Ishikawa (cell line): ENCODE measurements at regions not wholly inside any gene's neighbourhood (a gene's known extent, or its start where the extent isn't known, plus 50 kb on each side); places are given as distances from the start of the nearest gene placed in this dataset.

Experiments used
- CEBPB ChIP-seq: IDR thresholded peaks from 2 replicates; pipeline ENCODE4 v1.6.1; 2012
- CREB1 ChIP-seq: IDR thresholded peaks from 2 replicates; pipeline ENCODE4 v1.6.1; 2012; ENCODE audit warnings: low read depth
- EGR1 ChIP-seq: IDR thresholded peaks from 2 replicates; pipeline ENCODE4 v1.6.1; 2012
- EP300 ChIP-seq: IDR thresholded peaks from 2 replicates; pipeline ENCODE4 v1.6.1; 2012; ENCODE audit warnings: borderline replicate concordance
- FOXM1 ChIP-seq: IDR thresholded peaks from 2 replicates; pipeline ENCODE4 v1.6.1; 2012; ENCODE audit warnings: low read depth, borderline replicate concordance
- MAX ChIP-seq: IDR thresholded peaks from 2 replicates; pipeline ENCODE4 v1.6.1; 2012
- NFIC ChIP-seq: IDR thresholded peaks from 2 replicates; pipeline ENCODE4 v1.6.1; 2012
- RAD21 ChIP-seq: IDR thresholded peaks from 2 replicates; pipeline ENCODE4 v1.6.1; 2012; ENCODE audit warnings: low read depth
- REST ChIP-seq: IDR thresholded peaks from 2 replicates; pipeline ENCODE4 v1.6.1; 2012; ENCODE audit warnings: low read depth, mild to moderate bottlenecking
- TAF1 ChIP-seq: IDR thresholded peaks from 2 replicates; pipeline ENCODE4 v1.6.1; 2012; ENCODE audit warnings: low read depth, mild to moderate bottlenecking
- TCF12 ChIP-seq: IDR thresholded peaks from 2 replicates; pipeline ENCODE4 v1.6.1; 2012; ENCODE audit warnings: low read depth
- TEAD4 ChIP-seq: IDR thresholded peaks from 2 replicates; pipeline ENCODE4 v1.6.1; 2012
- USF1 ChIP-seq: IDR thresholded peaks from 2 replicates; pipeline ENCODE4 v1.6.1; 2012
- YY1 ChIP-seq: IDR thresholded peaks from 2 replicates; pipeline ENCODE4 v1.6.1; 2012; ENCODE audit warnings: low read depth
- ZBTB7A ChIP-seq: IDR thresholded peaks from 2 replicates; pipeline ENCODE4 v1.6.1; 2012; ENCODE audit warnings: low read depth

GRCh38 chr16:74020095-74020670, 276.4 kb upstream of the PSMD7 start:
- no peak for TF ChIP-seq YY1

GRCh38 chr16:74019612-74020011, 277.0 kb upstream of the PSMD7 start:
- TF ChIP-seq ZBTB7A: no peak
- no peak for TF ChIP-seq EP300
- no peak for TF ChIP-seq NFIC
- no peak for TF ChIP-seq CEBPB
- TF ChIP-seq TEAD4: no peak
- TF ChIP-seq REST: no peak
- TF ChIP-seq YY1: no peak
- TF ChIP-seq RAD21: no peak
- no peak for TF ChIP-seq CREB1
- no peak for TF ChIP-seq EGR1

- TF ChIP-seq MAX (no peak), CEBPB (no peak)
Measured at GRCh38 chr16:74015953-74016352, 280.7 kb upstream of the PSMD7 start.

GRCh38 chr16:73998707-73999106, 297.9 kb upstream of the PSMD7 start:
- TF ChIP-seq TAF1 (no peak), CEBPB (no peak), TCF12 (no peak), USF1 (no peak), RAD21 (no peak), NFIC (no peak), EGR1 (no peak), YY1 (no peak), EP300 (no peak), ZBTB7A (no peak), TEAD4 (no peak), FOXM1 (no peak), REST (no peak), CREB1 (no peak)

GRCh38 chr16:73997971-73998370, 298.6 kb upstream of the PSMD7 start:
- TF ChIP-seq YY1 (no peak), TAF1 (no peak), TCF12 (no peak), NFIC (no peak), USF1 (no peak), CREB1 (no peak), CEBPB (no peak)

GRCh38 chr16:73997340-73997711, 299.3 kb upstream of the PSMD7 start:
- TF ChIP-seq YY1: no peak
- TF ChIP-seq EP300: no peak
- TF ChIP-seq NFIC: no peak
- TF ChIP-seq ZBTB7A: no peak
- no peak for TF ChIP-seq CEBPB
- no peak for TF ChIP-seq MAX
- no peak for TF ChIP-seq REST
- TF ChIP-seq RAD21: no peak
- TF ChIP-seq TAF1: no peak
- TF ChIP-seq CREB1: no peak
- TF ChIP-seq TCF12: no peak
- no peak for TF ChIP-seq FOXM1
- TF ChIP-seq EGR1: no peak
- TF ChIP-seq TEAD4: no peak
